ENCODE measurements at regions not wholly inside any gene's neighbourhood (a gene's known extent, or its start where the extent isn't known, plus 50 kb on each side); places are given as distances from the start of the nearest gene placed in this dataset.

DNA sequence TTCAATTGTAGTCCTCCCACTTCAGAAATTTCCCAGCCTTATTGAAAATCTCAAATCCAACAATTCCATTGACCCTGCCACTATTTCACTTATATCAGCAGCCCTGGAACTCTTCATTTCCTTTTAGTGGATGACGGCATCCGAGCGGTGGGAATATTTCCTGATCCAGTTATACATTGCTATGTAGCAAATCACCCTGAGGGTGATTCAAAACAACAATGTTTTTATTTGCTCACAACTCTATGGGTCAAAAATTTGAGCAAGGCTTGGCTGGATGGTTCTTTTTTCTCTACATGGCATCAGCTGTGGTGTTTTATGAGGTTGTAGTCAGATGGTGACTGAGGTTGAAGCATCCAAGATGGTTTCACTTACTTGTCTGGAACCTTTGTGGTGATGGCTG is 70.5 kb downstream of the CHST2 start:
- TF ChIP-seq, protein P1, sequence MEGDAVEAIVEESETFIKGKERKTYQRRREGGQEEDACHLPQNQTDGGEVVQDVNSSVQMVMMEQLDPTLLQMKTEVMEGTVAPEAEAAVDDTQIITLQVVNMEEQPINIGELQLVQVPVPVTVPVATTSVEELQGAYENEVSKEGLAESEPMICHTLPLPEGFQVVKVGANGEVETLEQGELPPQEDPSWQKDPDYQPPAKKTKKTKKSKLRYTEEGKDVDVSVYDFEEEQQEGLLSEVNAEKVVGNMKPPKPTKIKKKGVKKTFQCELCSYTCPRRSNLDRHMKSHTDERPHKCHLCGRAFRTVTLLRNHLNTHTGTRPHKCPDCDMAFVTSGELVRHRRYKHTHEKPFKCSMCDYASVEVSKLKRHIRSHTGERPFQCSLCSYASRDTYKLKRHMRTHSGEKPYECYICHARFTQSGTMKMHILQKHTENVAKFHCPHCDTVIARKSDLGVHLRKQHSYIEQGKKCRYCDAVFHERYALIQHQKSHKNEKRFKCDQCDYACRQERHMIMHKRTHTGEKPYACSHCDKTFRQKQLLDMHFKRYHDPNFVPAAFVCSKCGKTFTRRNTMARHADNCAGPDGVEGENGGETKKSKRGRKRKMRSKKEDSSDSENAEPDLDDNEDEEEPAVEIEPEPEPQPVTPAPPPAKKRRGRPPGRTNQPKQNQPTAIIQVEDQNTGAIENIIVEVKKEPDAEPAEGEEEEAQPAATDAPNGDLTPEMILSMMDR (IDR thresholded peaks at IDR 0.05), result no peak
- TF ChIP-seq POLR2A (IDR thresholded peaks at IDR 0.05), result no peak
